H1 (cell line): ENCODE measurements at regions not wholly inside any gene's neighbourhood (a gene's known extent, or its start where the extent isn't known, plus 50 kb on each side); places are given as distances from the start of the nearest gene placed in this dataset.

Experiments used
- CTCF ChIA-PET: fragments of 300-600 bp; sonication (Branson Sonifier 250); formaldehyde crosslinking; loops from one replicate; lab custom pipeline; 2021; ENCODE audit not compliant: partially characterized antibody; lab: Charles Lee
- POLR2A ChIA-PET: fragments of 300-600 bp; sonication (Branson Sonifier 250); formaldehyde crosslinking; loops from one replicate; lab custom pipeline; 2021; ENCODE audit warnings: inconsistent platforms; ENCODE audit not compliant: partially characterized antibody; lab: Charles Lee
- DNase-seq, 2 experiments: peaks; one replicate each; pipeline versions ENCODE4 v3.0.0 to v3.0.0-alpha.2; 2010 to 2022; ENCODE audit warnings: low spot score in 2 of 2, low read depth in 1 of 2, mixed read lengths in 1 of 2
- FAIRE-seq: peaks from 2 replicates; lab custom pipeline; 2011; peaks lifted over from hg19 to GRCh38; lab: Jason Lieb, UNC
- H2AFZ ChIP-seq: 2 replicates; pipeline ENCODE4 v1.8.1; 2012; ENCODE audit warnings: low read length, inconsistent platforms
- H2AK5ac ChIP-seq: 2 replicates; pipeline ENCODE4 v1.6.1; 2013; ENCODE audit warnings: low read depth, low read length
- H2BK120ac ChIP-seq: replicated peaks from 2 replicates; pipeline ENCODE3; 2013; ENCODE audit warnings: low read depth, low read length, inconsistent platforms
- H2BK12ac ChIP-seq: 2 replicates; pipeline ENCODE4 v1.6.1; 2013; ENCODE audit warnings: low read depth, low read length
- H2BK15ac ChIP-seq: 2 replicates; pipeline ENCODE4 v1.6.1; 2013; ENCODE audit warnings: low read length
- H2BK20ac ChIP-seq: 2 replicates; pipeline ENCODE4 v1.6.1; 2013; ENCODE audit warnings: low read length
- H2BK5ac ChIP-seq: 2 replicates; pipeline ENCODE4 v1.6.1; 2013; ENCODE audit warnings: low read depth, low read length
- H3K14ac ChIP-seq: 2 replicates; pipeline ENCODE4 v1.6.1; 2013; ENCODE audit warnings: inconsistent platforms; ENCODE audit not compliant: insufficient read length
- H3K18ac ChIP-seq: 2 replicates; pipeline ENCODE4 v1.6.1; 2013; ENCODE audit warnings: low read length; ENCODE audit errors: extremely low read depth
- H3K23ac ChIP-seq: 2 replicates; pipeline ENCODE4 v1.6.1; 2013; ENCODE audit warnings: inconsistent platforms; ENCODE audit not compliant: insufficient read length
- H3K23me2 ChIP-seq: 2 replicates; pipeline ENCODE4 v1.6.1; 2013; ENCODE audit warnings: low read depth, low read length
- H3K27ac ChIP-seq: 2 replicates; pipeline ENCODE4 v1.6.1; 2011; ENCODE audit warnings: low read depth, low read length, inconsistent platforms
- H3K27me3 ChIP-seq, 4 experiments: replicated peaks in 1 of 4; 1 replicate in 1 of 4; 2 replicates in 3 of 4; pipeline versions ENCODE4 v1.6.1 to v1.8.1; 2011 to 2013; ENCODE audit warnings: low read length in 3 of 4, mild to moderate bottlenecking in 3 of 4, inconsistent platforms in 2 of 4, mixed read lengths in 2 of 4, moderate library complexity in 1 of 4; ENCODE audit not compliant: control insufficient read depth in 3 of 4, insufficient read depth in 3 of 4; ENCODE audit errors: extremely low read depth in 1 of 4
- H3K36me3 ChIP-seq, 4 experiments: 2 replicates each; pipeline versions ENCODE4 v1.6.1 to v1.8.1; 2011 to 2013; ENCODE audit warnings: mild to moderate bottlenecking in 4 of 4, low read length in 3 of 4, moderate library complexity in 2 of 4, control low read depth in 1 of 4, inconsistent platforms in 1 of 4; ENCODE audit not compliant: insufficient read depth in 4 of 4, control insufficient read depth in 2 of 4
- H3K4ac ChIP-seq: replicated peaks from 2 replicates; pipeline ENCODE3; 2013; ENCODE audit warnings: low read length, low read depth, mixed read lengths, inconsistent platforms; ENCODE audit not compliant: insufficient read length
- H3K4me1 ChIP-seq, 4 experiments: replicated peaks in 1 of 4; 1 replicate in 1 of 4; 2 replicates in 3 of 4; pipeline versions ENCODE4 v1.6.1 to v1.8.1; 2011 to 2013; ENCODE audit warnings: low read length in 3 of 4, inconsistent platforms in 2 of 4, mixed read lengths in 1 of 4; ENCODE audit not compliant: insufficient read depth in 4 of 4, control insufficient read depth in 3 of 4
- H3K4me2 ChIP-seq, 2 experiments: 2 replicates each; pipeline versions ENCODE4 v1.6.1 to v1.8.1; 2011 to 2013; ENCODE audit warnings: low read depth in 2 of 2, low read length in 2 of 2, control low read depth in 1 of 2, inconsistent platforms in 1 of 2, mild to moderate bottlenecking in 1 of 2; ENCODE audit not compliant: insufficient read depth in 1 of 2
- H3K4me3 ChIP-seq, 4 experiments: fragments of 200-600, 300-600 bp in 1 of 4; sonication (generic), shearing (Covaris generic), sonication (Bioruptor Twin) in 1 of 4; 2 replicates each; pipeline versions ENCODE4 v1.5.1 to v1.8.1; 2011 to 2016; ENCODE audit warnings: low read length in 4 of 4, low read depth in 3 of 4, control low read depth in 2 of 4, inconsistent platforms in 2 of 4, mild to moderate bottlenecking in 2 of 4, mixed read lengths in 1 of 4, moderate library complexity in 1 of 4; ENCODE audit not compliant: insufficient read depth in 2 of 4; ENCODE audit errors: extremely low read depth in 1 of 4
- H3K56ac ChIP-seq: replicated peaks from 2 replicates; pipeline ENCODE3; 2013; ENCODE audit warnings: low read depth, mild to moderate bottlenecking, mixed read lengths, low read length, inconsistent platforms; ENCODE audit not compliant: insufficient read length
- H3K79me1 ChIP-seq: 2 replicates; pipeline ENCODE4 v1.6.1; 2013; ENCODE audit warnings: low read depth, low read length, control low read depth
- H3K79me2 ChIP-seq, 2 experiments: 2 replicates each; pipeline versions ENCODE4 v1.6.1 to v1.8.1; 2012 to 2013; ENCODE audit warnings: low read length in 2 of 2, mild to moderate bottlenecking in 2 of 2, inconsistent platforms in 1 of 2; ENCODE audit not compliant: insufficient read depth in 2 of 2, control insufficient read depth in 1 of 2
- H3K9ac ChIP-seq, 4 experiments: replicated peaks in 1 of 4; 1 replicate in 1 of 4; 2 replicates in 3 of 4; pipeline versions ENCODE4 v1.6.1 to v1.8.1; 2011 to 2013; ENCODE audit warnings: low read depth in 3 of 4, low read length in 3 of 4, control low read depth in 2 of 4, mild to moderate bottlenecking in 2 of 4, moderate library complexity in 2 of 4, inconsistent platforms in 1 of 4; ENCODE audit errors: extremely low read depth in 1 of 4
- H3K9me3 ChIP-seq, 2 experiments: 2 replicates each; pipeline versions ENCODE4 v1.6.1 to v1.8.1; 2012 to 2013; ENCODE audit warnings: mild to moderate bottlenecking in 2 of 2, moderate library complexity in 2 of 2, control low read depth in 1 of 2, inconsistent platforms in 1 of 2, low read depth in 1 of 2, low read length in 1 of 2, mixed read lengths in 1 of 2; ENCODE audit not compliant: insufficient read depth in 2 of 2
- H4K20me1 ChIP-seq, 2 experiments: replicated peaks in 1 of 2; 2 replicates each; pipeline versions ENCODE3 to v1.8.1; 2011 to 2013; ENCODE audit warnings: inconsistent platforms in 2 of 2, low read length in 2 of 2, mild to moderate bottlenecking in 1 of 2; ENCODE audit not compliant: insufficient read depth in 2 of 2, control insufficient read depth in 1 of 2
- H4K5ac ChIP-seq: 2 replicates; pipeline ENCODE4 v1.6.1; 2013; ENCODE audit warnings: low read length, low read depth, mixed read lengths, inconsistent platforms; ENCODE audit not compliant: insufficient read length
- H4K8ac ChIP-seq: 2 replicates; pipeline ENCODE4 v1.8.0; 2013; ENCODE audit warnings: mild to moderate bottlenecking, moderate library complexity, low read length, inconsistent platforms; ENCODE audit not compliant: insufficient read depth; ENCODE audit errors: extremely low read depth
- H4K91ac ChIP-seq: replicated peaks from 2 replicates; pipeline ENCODE3; 2013; ENCODE audit warnings: low read length, mixed read lengths, inconsistent platforms; ENCODE audit not compliant: insufficient read length
- ASH2L ChIP-seq: fragments of 200-600, 300-600 bp; sonication (generic); IDR thresholded peaks from one replicate; pipeline ENCODE4 v1.7.1; 2017; ENCODE audit warnings: low read length
- ATF3 ChIP-seq: IDR thresholded peaks from 2 replicates; pipeline ENCODE4 v1.6.1; 2011; ENCODE audit warnings: low read depth, mild to moderate bottlenecking, low read length; ENCODE audit not compliant: insufficient read depth
- BCL11A ChIP-seq, 2 experiments: IDR thresholded peaks; one replicate each; pipeline ENCODE4 v1.6.1; 2011; ENCODE audit warnings: low read depth in 2 of 2, low read length in 2 of 2, mild to moderate bottlenecking in 2 of 2
- CHD2 ChIP-seq: IDR thresholded peaks from 2 replicates; pipeline ENCODE4 v1.6.1; 2012; ENCODE audit warnings: low read length, improper control_type of control experiment
- CREB1 ChIP-seq: IDR thresholded peaks from 2 replicates; pipeline ENCODE4 v1.6.1; 2012; ENCODE audit warnings: inconsistent platforms
- FOSL1 ChIP-seq: IDR thresholded peaks from 2 replicates; pipeline ENCODE4 v1.6.1; 2011; ENCODE audit warnings: mild to moderate bottlenecking, low read depth, low read length, moderate library complexity; ENCODE audit not compliant: insufficient read depth
- KDM4A ChIP-seq: IDR thresholded peaks from one replicate; pipeline ENCODE4 v1.7.1; 2012; ENCODE audit warnings: low read depth, mild to moderate bottlenecking, moderate library complexity, low read length, inconsistent platforms; ENCODE audit not compliant: severe bottlenecking
- NANOG ChIP-seq: IDR thresholded peaks from 2 replicates; pipeline ENCODE4 v1.6.1; 2011; ENCODE audit warnings: low read length, low read depth, mild to moderate bottlenecking, inconsistent platforms; ENCODE audit not compliant: insufficient read depth, poor library complexity, severe bottlenecking
- POLR2AphosphoS5 ChIP-seq: IDR thresholded peaks from 2 replicates; pipeline ENCODE4 v1.6.1; 2011; ENCODE audit warnings: low read depth, low read length
- RNF2 ChIP-seq: fragments of 200-900, 300-1000 bp; sonication (generic); IDR thresholded peaks from 2 replicates; pipeline ENCODE4 v1.7.1; 2016; ENCODE audit warnings: borderline replicate concordance, low read depth, mild to moderate bottlenecking, antibody characterized with exemption, low read length; ENCODE audit not compliant: poor library complexity, severe bottlenecking; ENCODE audit errors: missing control alignments
- SAP30 ChIP-seq: fragments of 300-600 bp; sonication (generic); IDR thresholded peaks from 2 replicates; pipeline ENCODE4 v1.7.1; 2012; ENCODE audit warnings: low read length, moderate library complexity, mild to moderate bottlenecking, inconsistent platforms; ENCODE audit not compliant: insufficient read depth, insufficient replicate concordance
- SIRT6 ChIP-seq: IDR thresholded peaks from one replicate; pipeline ENCODE4 v1.7.1; 2012; ENCODE audit warnings: low read length, inconsistent platforms
- SP1 ChIP-seq: IDR thresholded peaks from 2 replicates; pipeline ENCODE4 v1.6.1; 2011; ENCODE audit warnings: low read depth, low read length
- WGBS, 2 experiments: shearing (Covaris generic) in 1 of 2; methylation state at CpG; one replicate each; pipeline versions ENCODE4 v1.1.6 to v1.1.7; 2013 to 2015; ENCODE audit warnings: low lambda C conversion rate in 2 of 2, mixed read lengths in 2 of 2, inconsistent platforms in 1 of 2, low coverage in 1 of 2, missing lambda C conversion rate in 1 of 2; ENCODE audit not compliant: insufficient replicate concordance in 2 of 2, insufficient coverage in 1 of 2, insufficient read length in 1 of 2; ENCODE audit errors: extremely low coverage in 1 of 2, missing lambda C conversion rate in 1 of 2; 5-methylcytosine and 5-hydroxymethylcytosine counted together
- TF ChIP-seq, protein P1 (sequence below): IDR thresholded peaks from 2 replicates; pipeline ENCODE4 v1.6.1; 2011; ENCODE audit warnings: low read length, improper control_type of control experiment

GRCh38 chr12:33830070-33830469 is 192.2 kb upstream of the ALG10 start:
- H2BK12ac ChIP-seq, result no peak overlapping the region
- no peak overlapping the region for H3K4me3 ChIP-seq
- H4K91ac ChIP-seq, result no peak overlapping the region
- H2BK20ac ChIP-seq, result no peak overlapping the region
- H3K27me3 ChIP-seq, result no peaks in the 10 kb centered on the region; a peak in 1 of 7 replicates
- 85% methylated on average over 2 of the region's 2 CpGs; no CpG with 5 or more reads in 1 of the 2 experiments for WGBS, 2 experiments
- H3K23ac ChIP-seq, result no peak overlapping the region
- ChIA-PET POLR2A (no interaction called here), CTCF (no interaction called here)
- no peak overlapping the region for H2BK5ac ChIP-seq
- no peak overlapping the region for H4K8ac ChIP-seq
- H3K4me2 ChIP-seq, result no peak overlapping the region
- H3K23me2 ChIP-seq, result no peaks in the 10 kb centered on the region
- no peaks in the 10 kb centered on the region for H3K79me1 ChIP-seq
- H3K56ac ChIP-seq, result no peak overlapping the region
- H3K9me3 ChIP-seq, result no peaks in the 10 kb centered on the region
- H4K5ac ChIP-seq, result no peak overlapping the region
- H3K9ac ChIP-seq, result no peak overlapping the region
- no peaks in the 10 kb centered on the region for H3K79me2 ChIP-seq
- FAIRE-seq (no peak), DNase-seq (no peak)
- no peaks in the 10 kb centered on the region for H3K4me1 ChIP-seq
- H2AFZ ChIP-seq, result peak overlapping the region; percentile 86
- no peak overlapping the region for H3K27ac ChIP-seq
- H2BK120ac ChIP-seq, result no peak overlapping the region
- H3K4ac ChIP-seq, result no peak overlapping the region
- H2AK5ac ChIP-seq, result no peak overlapping the region
- H4K20me1 ChIP-seq, result no peaks in the 10 kb centered on the region
- no peak overlapping the region for H2BK15ac ChIP-seq
- H3K36me3 ChIP-seq, result no peaks in the 10 kb centered on the region
- no peak overlapping the region for H3K18ac ChIP-seq
- H3K14ac ChIP-seq, result no peak overlapping the region
- TF ChIP-seq BCL11A (IDR thresholded peaks at IDR 0.05; ENCODE audit: low read depth in 2 of 2, low read length in 2 of 2) (no peak), NANOG (no peak), CREB1 (no peak), SP1 (no peak), SIRT6 (no peak), KDM4A (no peak), ASH2L (no peak), RNF2 (no peak), FOSL1 (no peak), CHD2 (no peak), ATF3 (no peak), SAP30 (no peak), POLR2AphosphoS5 (no peak)
- TF ChIP-seq, protein P1, sequence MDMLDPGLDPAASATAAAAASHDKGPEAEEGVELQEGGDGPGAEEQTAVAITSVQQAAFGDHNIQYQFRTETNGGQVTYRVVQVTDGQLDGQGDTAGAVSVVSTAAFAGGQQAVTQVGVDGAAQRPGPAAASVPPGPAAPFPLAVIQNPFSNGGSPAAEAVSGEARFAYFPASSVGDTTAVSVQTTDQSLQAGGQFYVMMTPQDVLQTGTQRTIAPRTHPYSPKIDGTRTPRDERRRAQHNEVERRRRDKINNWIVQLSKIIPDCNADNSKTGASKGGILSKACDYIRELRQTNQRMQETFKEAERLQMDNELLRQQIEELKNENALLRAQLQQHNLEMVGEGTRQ, result no peak
